ENCODE measurements at regions not wholly inside any gene's neighbourhood (a gene's known extent, or its start where the extent isn't known, plus 50 kb on each side); places are given as distances from the start of the nearest gene placed in this dataset.
A peak's percentile ranks its signal among the peaks of the same experiment; 100 is the strongest.

- DNase-seq (no peak), FAIRE-seq (no peak)
- no peak overlapping the region for H3K4me3 ChIP-seq (ENCODE audit: low read length in 3 of 3)
- intact Hi-C loops (cut with DNase I): no loop called here
- H3K9me3 ChIP-seq (ENCODE audit: control insufficient read depth in 2 of 3, insufficient read depth in 1 of 3, low read length in 3 of 3): peaks cover 0 to 6% (median 0%) of the 10 kb centered on the region in 3 donors
- no peak overlapping the region for H3K9ac ChIP-seq (ENCODE audit: low read length in 3 of 3)
- H3K27ac ChIP-seq (ENCODE audit: low read depth in 2 of 2, low read length in 2 of 2): no peak overlapping the region
- H3K4me1 ChIP-seq (ENCODE audit: control insufficient read depth in 2 of 3, insufficient read depth in 2 of 3, low read depth in 1 of 3, low read length in 3 of 3): no peaks in the 10 kb centered on the region
- H3K27me3 ChIP-seq (ENCODE audit: control insufficient read depth, insufficient read depth, low read length): no peaks in the 10 kb centered on the region
- no peak for TF ChIP-seq CTCF (IDR thresholded peaks at IDR 0.05; ENCODE audit: borderline replicate concordance, extremely low read depth, insufficient read depth)
- no peaks in the 10 kb centered on the region for H3K36me3 ChIP-seq (ENCODE audit: control insufficient read depth in 2 of 3, insufficient read depth in 3 of 3, low read length in 3 of 3)
These were observed 237.3 kb upstream of the PROX1 start for GRCh38 chr1:213750231-213751063.

GRCh38 chr1:213751064-213751397, 236.7 kb upstream of the PROX1 start:
- Histone ChIP-seq H3K4me1 (ENCODE audit: control insufficient read depth in 2 of 3, insufficient read depth in 2 of 3, low read depth in 1 of 3, low read length in 3 of 3) (no peaks in the 10 kb centered on the region), H3K4me3 (ENCODE audit: low read length in 3 of 3) (no peak overlapping the region), H3K27ac (ENCODE audit: low read depth in 2 of 2, low read length in 2 of 2) (no peak overlapping the region), H3K27me3 (ENCODE audit: control insufficient read depth, insufficient read depth, low read length) (no peaks in the 10 kb centered on the region), H3K9me3 (ENCODE audit: control insufficient read depth in 2 of 3, insufficient read depth in 1 of 3, low read length in 3 of 3) (peaks cover 0 to 6% (median 0%) of the 10 kb centered on the region in 3 donors), H3K36me3 (ENCODE audit: control insufficient read depth in 2 of 3, insufficient read depth in 3 of 3, low read length in 3 of 3) (no peaks in the 10 kb centered on the region), H3K9ac (ENCODE audit: low read length in 3 of 3) (no peak overlapping the region)
- TF ChIP-seq CTCF (IDR thresholded peaks at IDR 0.05; ENCODE audit: borderline replicate concordance, extremely low read depth, insufficient read depth): no peak
- intact Hi-C loops (cut with DNase I): no loop called here
- DNase-seq (no peak), FAIRE-seq (no peak)

GRCh38 chr1:213759359-213760181, 228.2 kb upstream of the PROX1 start:
- FAIRE-seq: no peak

More at GRCh38 chr1:213759359-213760181, 228.2 kb upstream of the PROX1 start:
- intact Hi-C loops (cut with DNase I): no loop called here
- peaks cover 0 to 3% (median 0%) of the 10 kb centered on the region in 3 donors for H3K9me3 ChIP-seq (ENCODE audit: control insufficient read depth in 2 of 3, insufficient read depth in 1 of 3, low read length in 3 of 3)
- no peaks in the 10 kb centered on the region for H3K4me1 ChIP-seq (ENCODE audit: control insufficient read depth in 2 of 3, insufficient read depth in 2 of 3, low read depth in 1 of 3, low read length in 3 of 3)
- no peak overlapping the region for H3K4me3 ChIP-seq (ENCODE audit: low read length in 3 of 3)
- no peak overlapping the region for H3K27ac ChIP-seq (ENCODE audit: low read depth in 2 of 2, low read length in 2 of 2)
- peak in 1 of 5 donors; percentile 13 for DNase-seq
- H3K9ac ChIP-seq (ENCODE audit: low read length in 3 of 3): no peak overlapping the region
- H3K27me3 ChIP-seq (ENCODE audit: control insufficient read depth, insufficient read depth, low read length): no peaks in the 10 kb centered on the region
- TF ChIP-seq CTCF (IDR thresholded peaks at IDR 0.05; ENCODE audit: borderline replicate concordance, extremely low read depth, insufficient read depth): no peak
- H3K36me3 ChIP-seq (ENCODE audit: control insufficient read depth in 2 of 3, insufficient read depth in 3 of 3, low read length in 3 of 3): no peaks in the 10 kb centered on the region

Data from kidney (tissue), 13 donors.